GM18508 (cell line): ENCODE measurements at regions not wholly inside any gene's neighbourhood (a gene's known extent, or its start where the extent isn't known, plus 50 kb on each side); places are given as distances from the start of the nearest gene placed in this dataset.
"Not testable (repeated sequence)": the region's sequence is repeated elsewhere in the genome, so short reads cannot be mapped to it uniquely, and the experiment has no call there.

Experiments
- ATAC-seq: cut with Tn5 transposase; IDR thresholded peaks from one replicate; pipeline ENCODE4 v1.9.1; 2021; ENCODE audit warnings: moderate number of reproducible peaks; ENCODE audit not compliant: insufficient read depth, unreplicated experiment

GRCh38 chr10:84903320-84903719, 574.9 kb downstream of the CCSER2 start:
- no peak for ATAC-seq

- ATAC-seq: no peak
Measured at GRCh38 chr10:84907461-84908009, 579.1 kb downstream of the CCSER2 start.

GRCh38 chr10:84908491-84908890, 580.1 kb downstream of the CCSER2 start:
- no peak for ATAC-seq

- no peak for ATAC-seq
Measured at GRCh38 chr10:84921701-84922100, 593.3 kb downstream of the CCSER2 start.

GRCh38 chr10:84924131-84924530, 595.7 kb downstream of the CCSER2 start:
- no peak for ATAC-seq

- no peak for ATAC-seq
Measured at GRCh38 chr10:84925495-84925894, 597.1 kb downstream of the CCSER2 start.

- ATAC-seq: no peak
Measured at GRCh38 chr10:84933402-84933801, 605.0 kb downstream of the CCSER2 start.

GRCh38 chr10:84935772-84936171, 607.4 kb downstream of the CCSER2 start:
- no peak for ATAC-seq

GRCh38 chr10:84938117-84938905, 609.9 kb downstream of the CCSER2 start:
- ATAC-seq: no peak

- ATAC-seq: no peak
Measured at GRCh38 chr10:84943541-84943940, 615.2 kb downstream of the CCSER2 start.

GRCh38 chr10:84944187-84944586, 615.8 kb downstream of the CCSER2 start:
- ATAC-seq: no peak

GRCh38 chr10:84945791-84946190, 617.4 kb downstream of the CCSER2 start:
- no peak for ATAC-seq

GRCh38 chr10:84946904-84947303, 618.5 kb downstream of the CCSER2 start:
- no peak for ATAC-seq

GRCh38 chr10:84948644-84949043, 620.3 kb downstream of the CCSER2 start:
- no peak for ATAC-seq

- ATAC-seq: no peak
Measured at GRCh38 chr10:84951616-84952015, 623.2 kb downstream of the CCSER2 start.

GRCh38 chr10:84957427-84957826, 629.0 kb downstream of the CCSER2 start:
- no peak for ATAC-seq

GRCh38 chr10:84965468-84965867, 637.1 kb downstream of the CCSER2 start:
- no peak for ATAC-seq

- no peak for ATAC-seq
Measured at GRCh38 chr10:84966708-84967441, 638.5 kb downstream of the CCSER2 start.

GRCh38 chr10:84969297-84969696, 640.9 kb downstream of the CCSER2 start:
- not testable (repeated sequence) for ATAC-seq

- no peak for ATAC-seq
Measured at GRCh38 chr10:84987039-84987438, 658.6 kb downstream of the CCSER2 start.

GRCh38 chr10:84988011-84988410, 659.6 kb downstream of the CCSER2 start:
- no peak for ATAC-seq
